ENCODE measurements at regions not wholly inside any gene's neighbourhood (a gene's known extent, or its start where the extent isn't known, plus 50 kb on each side); places are given as distances from the start of the nearest gene placed in this dataset.

DNA sequence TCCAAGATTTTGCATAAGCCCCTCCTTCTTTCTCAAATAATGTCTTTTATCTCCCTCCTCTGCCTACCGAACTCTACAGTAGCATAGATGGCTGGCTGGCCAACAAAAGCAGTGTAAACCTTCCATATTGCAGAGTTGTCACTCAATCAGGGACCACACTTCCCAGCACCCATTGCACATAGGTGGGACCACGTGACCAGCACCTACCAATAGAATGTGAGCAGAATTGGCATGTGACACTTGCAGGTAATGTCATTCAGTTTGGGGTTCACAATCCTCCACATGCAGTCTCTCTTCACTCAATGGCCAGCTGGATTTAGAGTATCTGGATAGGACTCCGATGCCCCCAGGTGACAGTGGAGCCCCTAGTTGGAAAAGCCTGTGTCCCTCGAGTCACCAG is 190.3 kb upstream of the CRY1 start:
- Histone ChIP-seq H3K27ac (no peak overlapping the region), H3K36me3 (ENCODE audit: low read depth) (no peaks in the 10 kb centered on the region), H2AFZ (no peak overlapping the region), H3K9me2 (ENCODE audit: insufficient read depth) (no peaks in the 10 kb centered on the region), H3K4me3 (no peak overlapping the region), H3K4me1 (ENCODE audit: insufficient read depth) (no peaks in the 10 kb centered on the region), H3K27me3 (replicated peaks; ENCODE audit: insufficient read depth) (no peaks in the 10 kb centered on the region), H3K9me3 (ENCODE audit: low read depth) (no peaks in the 10 kb centered on the region), H3K9ac (no peak overlapping the region), H4K20me1 (ENCODE audit: insufficient read depth) (no peaks in the 10 kb centered on the region), H3F3A (ENCODE audit: insufficient read depth) (no peaks in the 10 kb centered on the region), H3K4me2 (ENCODE audit: unreplicated experiment) (no peak overlapping the region), H3K79me2 (ENCODE audit: insufficient read depth) (no peaks in the 10 kb centered on the region)
- in situ Hi-C loops (cut with MboI) = no loop called here
- no peak for TF ChIP-seq EZH2 (IDR thresholded peaks at IDR 0.05; ENCODE audit: insufficient read depth, poor library complexity, severe bottlenecking)
- no peak for TF ChIP-seq EZH2phosphoT487 (IDR thresholded peaks at IDR 0.05; ENCODE audit: insufficient read depth, low read depth)
- WGBS, 2 experiments (ENCODE audit: low coverage in 1 of 2, low lambda C conversion rate in 2 of 2, missing lambda C conversion rate in 2 of 2) = 48 to 51% methylated on average over 4 of the region's 4 CpGs
- DNase-seq = no peak

DNA sequence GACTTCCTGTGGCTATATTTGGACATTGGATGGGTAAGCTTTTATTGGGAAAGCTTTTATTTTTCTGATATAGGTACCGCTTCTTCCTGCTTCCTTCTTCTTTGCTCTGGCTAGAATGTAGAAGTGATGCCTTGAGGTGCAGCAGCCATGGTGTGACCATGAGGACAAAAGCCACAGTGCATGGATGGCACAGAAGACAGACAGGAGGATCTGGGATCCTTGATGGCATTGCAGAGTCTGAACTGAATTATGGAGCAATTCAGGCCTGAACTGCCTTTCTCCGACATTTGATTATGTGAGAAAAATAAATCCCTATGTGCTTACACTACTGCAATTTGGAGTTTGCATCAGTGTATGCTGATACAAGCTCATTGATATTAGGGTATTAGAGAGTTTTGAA is 191.3 kb upstream of the CRY1 start:
- Histone ChIP-seq H3K79me2 (ENCODE audit: insufficient read depth) (no peaks in the 10 kb centered on the region), H3K27me3 (replicated peaks; ENCODE audit: insufficient read depth) (no peaks in the 10 kb centered on the region), H2AFZ (no peak overlapping the region), H3K27ac (no peak overlapping the region), H3F3A (ENCODE audit: insufficient read depth) (no peaks in the 10 kb centered on the region), H3K9me3 (ENCODE audit: low read depth) (no peaks in the 10 kb centered on the region), H3K4me3 (no peak overlapping the region), H3K9me2 (ENCODE audit: insufficient read depth) (no peaks in the 10 kb centered on the region), H3K4me1 (ENCODE audit: insufficient read depth) (no peaks in the 10 kb centered on the region), H3K4me2 (ENCODE audit: unreplicated experiment) (no peak overlapping the region), H3K9ac (no peak overlapping the region), H4K20me1 (ENCODE audit: insufficient read depth) (no peaks in the 10 kb centered on the region), H3K36me3 (ENCODE audit: low read depth) (no peaks in the 10 kb centered on the region)
- TF ChIP-seq EZH2phosphoT487 (IDR thresholded peaks at IDR 0.05; ENCODE audit: insufficient read depth, low read depth) (no peak), EZH2 (IDR thresholded peaks at IDR 0.05; ENCODE audit: insufficient read depth, poor library complexity, severe bottlenecking) (no peak)
- in situ Hi-C loops (cut with MboI) = no loop called here
- DNase-seq = no peak
- 87% methylated on average over 2 of the region's 2 CpGs for WGBS, 2 experiments (ENCODE audit: low coverage in 1 of 2, low lambda C conversion rate in 2 of 2, missing lambda C conversion rate in 2 of 2)

- no peaks in the 10 kb centered on the region for H3F3A ChIP-seq (ENCODE audit: insufficient read depth)
- no peaks in the 10 kb centered on the region for H4K20me1 ChIP-seq (ENCODE audit: insufficient read depth)
- no peak overlapping the region for H3K27ac ChIP-seq
- H3K4me3 ChIP-seq = no peak overlapping the region
- H3K36me3 ChIP-seq (ENCODE audit: low read depth) = no peaks in the 10 kb centered on the region
- DNase-seq = peak; percentile 12
- no peaks in the 10 kb centered on the region for H3K79me2 ChIP-seq (ENCODE audit: insufficient read depth)
- H3K9me3 ChIP-seq (ENCODE audit: low read depth) = no peaks in the 10 kb centered on the region
- H3K4me1 ChIP-seq (ENCODE audit: insufficient read depth) = no peaks in the 10 kb centered on the region
- in situ Hi-C loops (cut with MboI) = no loop called here
- no peak overlapping the region for H3K9ac ChIP-seq
- 56 to 59% methylated on average over 11 of the region's 11 CpGs for WGBS, 2 experiments (ENCODE audit: low coverage in 1 of 2, low lambda C conversion rate in 2 of 2, missing lambda C conversion rate in 2 of 2)
- TF ChIP-seq EZH2 (IDR thresholded peaks at IDR 0.05; ENCODE audit: insufficient read depth, poor library complexity, severe bottlenecking) (no peak), EZH2phosphoT487 (IDR thresholded peaks at IDR 0.05; ENCODE audit: insufficient read depth, low read depth) (no peak)
- no peaks in the 10 kb centered on the region for H3K9me2 ChIP-seq (ENCODE audit: insufficient read depth)
- H3K4me2 ChIP-seq (ENCODE audit: unreplicated experiment) = no peak overlapping the region
- no peak overlapping the region for H2AFZ ChIP-seq
- H3K27me3 ChIP-seq (replicated peaks; ENCODE audit: insufficient read depth) = no peaks in the 10 kb centered on the region
These were observed 194.4 kb upstream of the CRY1 start for GRCh38 chr12:107287436-107288413.

DNA sequence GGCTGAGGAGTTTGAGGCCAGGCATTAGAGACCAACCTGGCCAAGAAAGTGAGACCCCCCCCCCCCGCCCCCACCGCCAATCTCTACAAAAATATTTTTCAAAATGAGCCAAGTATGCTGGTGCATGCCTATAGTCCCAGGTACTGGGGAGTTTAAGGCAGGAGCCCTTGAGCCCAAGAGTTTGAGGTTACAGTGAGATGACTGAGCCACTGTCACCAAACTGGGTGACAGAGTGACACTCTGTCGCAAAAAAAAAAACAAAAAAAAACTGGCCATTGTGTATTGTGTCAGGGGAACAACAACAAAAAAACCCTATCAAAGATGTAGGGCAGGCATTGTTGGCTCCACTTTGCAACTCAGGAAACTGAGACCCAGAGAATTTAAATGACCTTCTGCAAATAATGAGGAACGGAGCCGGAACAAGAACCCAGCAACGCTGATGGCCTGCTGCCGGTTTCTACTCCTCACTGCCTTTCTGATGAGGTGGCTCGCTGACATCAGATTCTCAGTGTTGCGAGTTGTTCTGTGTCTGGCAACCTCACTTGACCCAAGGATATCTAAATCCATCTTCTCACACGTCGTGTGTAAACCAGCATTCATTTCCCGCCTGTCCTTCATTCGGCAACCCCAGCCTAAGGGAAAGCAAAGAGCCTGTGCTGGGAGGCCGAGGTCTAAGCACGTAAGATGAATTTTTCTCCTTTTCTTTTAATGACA is 195.2 kb upstream of the CRY1 start:
- in situ Hi-C loops (cut with MboI) = no loop called here
- Histone ChIP-seq H3K27me3 (replicated peaks; ENCODE audit: insufficient read depth) (no peaks in the 10 kb centered on the region), H3K4me1 (ENCODE audit: insufficient read depth) (no peaks in the 10 kb centered on the region), H3K4me2 (ENCODE audit: unreplicated experiment) (no peak overlapping the region), H3F3A (ENCODE audit: insufficient read depth) (no peaks in the 10 kb centered on the region), H3K4me3 (no peak overlapping the region), H3K36me3 (ENCODE audit: low read depth) (no peaks in the 10 kb centered on the region), H3K79me2 (ENCODE audit: insufficient read depth) (no peaks in the 10 kb centered on the region), H2AFZ (no peak overlapping the region), H3K9me2 (ENCODE audit: insufficient read depth) (no peaks in the 10 kb centered on the region), H3K9ac (no peak overlapping the region), H3K9me3 (ENCODE audit: low read depth) (no peaks in the 10 kb centered on the region), H3K27ac (no peak overlapping the region), H4K20me1 (ENCODE audit: insufficient read depth) (no peaks in the 10 kb centered on the region)
- 74 to 84% methylated on average over 13 to 15 of the region's 15 CpGs for WGBS, 2 experiments (ENCODE audit: low coverage in 1 of 2, low lambda C conversion rate in 2 of 2, missing lambda C conversion rate in 2 of 2)
- TF ChIP-seq EZH2phosphoT487 (IDR thresholded peaks at IDR 0.05; ENCODE audit: insufficient read depth, low read depth) (no peak), EZH2 (IDR thresholded peaks at IDR 0.05; ENCODE audit: insufficient read depth, poor library complexity, severe bottlenecking) (no peak)
- DNase-seq = no peak

All from GM23248 (cell line).